ENCODE measurements at regions not wholly inside any gene's neighbourhood (a gene's known extent, or its start where the extent isn't known, plus 50 kb on each side); places are given as distances from the start of the nearest gene placed in this dataset.
"Not testable (repeated sequence)": the region's sequence is repeated elsewhere in the genome, so short reads cannot be mapped to it uniquely, and the experiment has no call there.

DNA sequence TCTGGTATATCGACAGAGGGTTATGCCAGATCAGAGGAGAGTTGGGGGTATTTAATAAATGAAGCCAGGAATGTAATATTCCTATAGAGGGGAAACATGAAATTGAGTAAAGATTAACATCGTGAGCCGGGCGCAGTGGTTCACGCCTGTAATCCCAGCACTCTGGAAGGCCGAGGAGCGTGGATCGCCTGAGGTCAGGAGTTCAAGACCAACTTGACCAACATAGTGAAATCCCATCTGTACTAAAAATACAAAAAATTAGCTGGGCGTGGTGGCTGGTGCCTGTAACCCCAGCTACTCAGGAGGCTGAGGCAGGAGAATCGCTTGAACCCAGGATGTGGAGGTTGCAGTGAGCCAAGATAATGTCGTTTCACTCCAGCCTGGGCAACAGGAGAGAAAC is 112.4 kb upstream of the ZNF184 start:
- TF ChIP-seq POLR2A, POLR2AphosphoS5 (IDR thresholded peaks at IDR 0.05): not testable (repeated sequence)
- TF ChIP-seq, protein P1, sequence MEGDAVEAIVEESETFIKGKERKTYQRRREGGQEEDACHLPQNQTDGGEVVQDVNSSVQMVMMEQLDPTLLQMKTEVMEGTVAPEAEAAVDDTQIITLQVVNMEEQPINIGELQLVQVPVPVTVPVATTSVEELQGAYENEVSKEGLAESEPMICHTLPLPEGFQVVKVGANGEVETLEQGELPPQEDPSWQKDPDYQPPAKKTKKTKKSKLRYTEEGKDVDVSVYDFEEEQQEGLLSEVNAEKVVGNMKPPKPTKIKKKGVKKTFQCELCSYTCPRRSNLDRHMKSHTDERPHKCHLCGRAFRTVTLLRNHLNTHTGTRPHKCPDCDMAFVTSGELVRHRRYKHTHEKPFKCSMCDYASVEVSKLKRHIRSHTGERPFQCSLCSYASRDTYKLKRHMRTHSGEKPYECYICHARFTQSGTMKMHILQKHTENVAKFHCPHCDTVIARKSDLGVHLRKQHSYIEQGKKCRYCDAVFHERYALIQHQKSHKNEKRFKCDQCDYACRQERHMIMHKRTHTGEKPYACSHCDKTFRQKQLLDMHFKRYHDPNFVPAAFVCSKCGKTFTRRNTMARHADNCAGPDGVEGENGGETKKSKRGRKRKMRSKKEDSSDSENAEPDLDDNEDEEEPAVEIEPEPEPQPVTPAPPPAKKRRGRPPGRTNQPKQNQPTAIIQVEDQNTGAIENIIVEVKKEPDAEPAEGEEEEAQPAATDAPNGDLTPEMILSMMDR (IDR thresholded peaks at IDR 0.05 in 8 of 11, conservative IDR thresholded peaks at IDR 0.05 in 3 of 11): not testable (repeated sequence)
